ENCODE measurements at regions not wholly inside any gene's neighbourhood (a gene's known extent, or its start where the extent isn't known, plus 50 kb on each side); places are given as distances from the start of the nearest gene placed in this dataset.

- no peak for TF ChIP-seq CTCF (IDR thresholded peaks at IDR 0.05)
- TF ChIP-seq POLR2A (IDR thresholded peaks at IDR 0.05): no peak
These were observed 475.7 kb downstream of the ENC1 start for GRCh38 chr5:74164725-74165235.
